ENCODE measurements at regions not wholly inside any gene's neighbourhood (a gene's known extent, or its start where the extent isn't known, plus 50 kb on each side); places are given as distances from the start of the nearest gene placed in this dataset.

GRCh38 chr21:24989516-24989915 is 617.8 kb downstream of the MRPL39 start:
- intact Hi-C loops (cut with DNase I; ENCODE audit: low total_unique reads) (no loop called here), in situ Hi-C loops (cut with MboI; ENCODE audit: low pct_ligation_motif_present in 1 of 4, low pct_unique_long_range_greater_than_20kb in 1 of 4, low sequenced_read_pairs in 3 of 4) (no loop called here)
- Histone ChIP-seq H3K4me1 (no peaks in the 10 kb centered on the region), H3K27ac (no peak overlapping the region), H3K27me3 (no peaks in the 10 kb centered on the region), H3K4me3 (no peak overlapping the region), H3K9me3 (no peaks in the 10 kb centered on the region), H3K36me3 (no peaks in the 10 kb centered on the region)
- DNase-seq = no peak
- TF ChIP-seq CTCF (IDR thresholded peaks at IDR 0.05) (no peak), POLR2A (IDR thresholded peaks at IDR 0.05) (no peak), POLR2AphosphoS5 (IDR thresholded peaks at IDR 0.05) (no peak)

GRCh38 chr21:24988941-24989340 is 618.3 kb downstream of the MRPL39 start:
- Histone ChIP-seq H3K9me3 (no peaks in the 10 kb centered on the region), H3K4me3 (no peak overlapping the region), H3K4me1 (no peaks in the 10 kb centered on the region), H3K27me3 (no peaks in the 10 kb centered on the region), H3K36me3 (no peaks in the 10 kb centered on the region), H3K27ac (no peak overlapping the region)
- WGBS, 2 donors (ENCODE audit: low coverage in 1 of 2) = 91 to 95% methylated on average over 7 to 8 of the region's 8 CpGs
- TF ChIP-seq CTCF (IDR thresholded peaks at IDR 0.05) (no peak), POLR2AphosphoS5 (IDR thresholded peaks at IDR 0.05) (no peak), POLR2A (IDR thresholded peaks at IDR 0.05) (no peak), EP300 (IDR thresholded peaks at IDR 0.05; ENCODE audit: low read depth) (no peak)
- in situ Hi-C loops (cut with MboI; ENCODE audit: low pct_ligation_motif_present in 1 of 4, low pct_unique_long_range_greater_than_20kb in 1 of 4, low sequenced_read_pairs in 3 of 4) (no loop called here), intact Hi-C loops (cut with DNase I; ENCODE audit: low total_unique reads) (no loop called here)
- no peak for DNase-seq

GRCh38 chr21:24976238-24976637 is 631.0 kb downstream of the MRPL39 start:
- no peak overlapping the region for H3K27ac ChIP-seq
- 33 to 69% methylated on average over 1 of the region's 1 CpG for WGBS, 2 donors (ENCODE audit: low coverage in 1 of 2)
- intact Hi-C loops (cut with DNase I; ENCODE audit: low total_unique reads) (no loop called here), in situ Hi-C loops (cut with MboI; ENCODE audit: low pct_ligation_motif_present in 1 of 4, low pct_unique_long_range_greater_than_20kb in 1 of 4, low sequenced_read_pairs in 3 of 4) (no loop called here)
- H3K36me3 ChIP-seq = no peaks in the 10 kb centered on the region
- H3K4me3 ChIP-seq = no peak overlapping the region
- peaks cover 5 to 8% of the 10 kb centered on the region in 2 donors for H3K9me3 ChIP-seq
- H3K27me3 ChIP-seq = no peaks in the 10 kb centered on the region
- H3K4me1 ChIP-seq = no peaks in the 10 kb centered on the region
- no peak for DNase-seq
- TF ChIP-seq EP300 (IDR thresholded peaks at IDR 0.05; ENCODE audit: low read depth) = no peak
- TF ChIP-seq CTCF (IDR thresholded peaks at IDR 0.05) = no peak
- TF ChIP-seq POLR2AphosphoS5 (IDR thresholded peaks at IDR 0.05) = no peak
- TF ChIP-seq POLR2A (IDR thresholded peaks at IDR 0.05) = no peak

GRCh38 chr21:24969068-24969467 is 638.2 kb downstream of the MRPL39 start:
- Histone ChIP-seq H3K9me3 (peaks cover 5 to 8% of the 10 kb centered on the region in 2 donors), H3K27ac (no peak overlapping the region), H3K4me3 (no peak overlapping the region), H3K36me3 (no peaks in the 10 kb centered on the region), H3K4me1 (no peaks in the 10 kb centered on the region), H3K27me3 (no peaks in the 10 kb centered on the region)
- intact Hi-C loops (cut with DNase I; ENCODE audit: low total_unique reads) = no loop called here
- no peak for DNase-seq
- 66 to 82% methylated on average over 1 of the region's 1 CpG for WGBS, 2 donors (ENCODE audit: low coverage in 1 of 2)
- TF ChIP-seq EP300 (IDR thresholded peaks at IDR 0.05; ENCODE audit: low read depth) (no peak), POLR2AphosphoS5 (IDR thresholded peaks at IDR 0.05) (no peak), POLR2A (IDR thresholded peaks at IDR 0.05) (no peak), CTCF (IDR thresholded peaks at IDR 0.05) (no peak)
- in situ Hi-C loops (cut with MboI; ENCODE audit: low pct_ligation_motif_present in 1 of 4, low pct_unique_long_range_greater_than_20kb in 1 of 4, low sequenced_read_pairs in 3 of 4) = no loop called here

All from transverse colon (tissue), 4 donors.